ENCODE measurements at regions not wholly inside any gene's neighbourhood (a gene's known extent, or its start where the extent isn't known, plus 50 kb on each side); places are given as distances from the start of the nearest gene placed in this dataset.

DNA sequence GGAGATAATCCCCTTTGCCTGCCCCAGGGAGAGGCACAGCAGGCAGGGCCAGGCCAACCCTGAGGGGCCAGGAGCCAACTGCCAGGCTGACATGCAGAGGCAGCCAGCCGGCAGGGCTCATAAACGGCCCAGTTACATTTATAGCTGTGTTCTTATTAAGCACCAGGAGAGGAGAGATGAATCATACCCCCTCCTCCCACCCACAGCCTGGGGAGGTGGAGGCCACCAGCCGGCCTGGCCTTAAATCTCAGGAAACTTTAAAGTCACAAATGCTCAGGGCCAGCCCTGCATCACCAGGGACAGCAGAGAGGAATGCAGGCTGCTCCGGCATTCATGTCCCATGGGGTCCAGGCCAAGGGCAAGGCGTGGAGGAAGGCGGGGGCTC lies 177.2 kb downstream of the TMEM132E start:
- intact Hi-C loops (cut with DNase I), result no loop called here
- WGBS, 2 donors, result 48 to 54% methylated on average over 4 to 5 of the region's 6 CpGs

DNA sequence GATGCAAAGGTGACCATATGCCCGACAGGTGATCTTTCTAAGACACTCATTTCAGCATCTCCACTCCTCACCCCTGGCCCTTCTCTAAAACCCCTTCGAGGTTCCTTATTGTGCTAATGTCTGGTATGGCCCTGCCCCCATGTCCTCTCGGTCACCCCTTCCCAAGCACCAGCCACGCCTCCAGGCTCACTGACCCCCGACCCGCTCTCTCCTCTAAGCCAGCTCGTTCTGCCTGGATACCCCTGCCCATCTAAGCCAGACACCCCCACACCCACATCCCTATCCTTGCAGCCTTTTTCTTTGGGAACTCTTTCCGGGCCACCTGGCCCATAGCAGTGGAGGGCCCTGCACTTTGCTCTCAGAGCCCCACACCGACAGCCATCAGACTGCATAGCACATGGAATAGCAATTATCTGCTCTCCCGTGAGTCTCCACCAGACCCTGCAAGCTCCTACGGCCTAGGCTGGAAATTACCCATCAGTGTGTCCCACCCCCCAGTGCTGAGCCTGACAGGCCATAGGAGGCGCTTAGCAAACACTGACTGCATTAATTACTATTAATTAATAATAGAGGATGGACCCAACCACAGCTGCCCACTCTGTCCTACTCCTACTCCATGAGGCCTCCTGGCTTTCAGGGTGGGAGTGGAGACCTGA lies 176.7 kb downstream of the TMEM132E start:
- Histone ChIP-seq H3K4me3 (replicated peaks in 1 of 3) (no peak overlapping the region), H3K4me1 (no peaks in the 10 kb centered on the region), H3K9me3 (no peaks in the 10 kb centered on the region), H3K27me3 (no peaks in the 10 kb centered on the region), H3K27ac (no peak overlapping the region), H3K36me3 (no peaks in the 10 kb centered on the region)
- intact Hi-C loops (cut with DNase I), result no loop called here
- TF ChIP-seq POLR2A (IDR thresholded peaks at IDR 0.05), result no peak
- TF ChIP-seq CTCF (IDR thresholded peaks at IDR 0.05), result no peak
- DNase-seq, result no peak
- WGBS, 2 donors, result 55 to 61% methylated on average over 12 of the region's 12 CpGs

More for the DNA sequence above, 177.2 kb downstream of the TMEM132E start:
- Histone ChIP-seq H3K9me3 (no peaks in the 10 kb centered on the region), H3K27ac (no peak overlapping the region), H3K36me3 (no peaks in the 10 kb centered on the region), H3K4me3 (replicated peaks in 1 of 3) (no peak overlapping the region), H3K4me1 (no peaks in the 10 kb centered on the region), H3K27me3 (no peaks in the 10 kb centered on the region)
- TF ChIP-seq POLR2A (IDR thresholded peaks at IDR 0.05) (no peak), CTCF (IDR thresholded peaks at IDR 0.05) (no peak)
- DNase-seq, result no peak

DNA sequence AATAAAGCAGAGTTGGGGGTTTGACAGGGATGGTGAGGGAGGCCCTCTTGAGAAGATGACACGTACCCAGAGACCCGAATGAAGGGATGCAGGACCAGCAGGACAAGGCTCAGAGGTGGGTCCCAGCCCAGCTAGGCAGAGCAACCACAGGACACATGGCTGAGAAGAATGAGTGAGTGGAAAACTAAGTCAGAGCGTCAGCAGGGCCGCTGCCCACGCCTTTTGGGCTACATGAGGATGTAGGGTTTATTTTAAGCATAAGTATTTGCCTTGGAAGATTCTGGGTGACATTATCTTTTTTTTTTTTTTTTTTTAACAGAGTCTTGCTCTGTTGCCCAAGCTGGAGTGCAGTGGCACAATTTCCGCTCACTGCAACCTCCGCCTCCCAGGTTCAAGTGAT lies 176.0 kb downstream of the TMEM132E start:
- Histone ChIP-seq H3K4me1 (no peaks in the 10 kb centered on the region), H3K27ac (no peak overlapping the region), H3K27me3 (no peaks in the 10 kb centered on the region), H3K9me3 (no peaks in the 10 kb centered on the region), H3K36me3 (no peaks in the 10 kb centered on the region), H3K4me3 (replicated peaks in 1 of 3) (no peak overlapping the region)
- TF ChIP-seq CTCF (IDR thresholded peaks at IDR 0.05) (no peak), POLR2A (IDR thresholded peaks at IDR 0.05) (no peak)
- intact Hi-C loops (cut with DNase I), result no loop called here
- no peak for DNase-seq
- 91% methylated on average over 7 of the region's 7 CpGs for WGBS, 2 donors

DNA sequence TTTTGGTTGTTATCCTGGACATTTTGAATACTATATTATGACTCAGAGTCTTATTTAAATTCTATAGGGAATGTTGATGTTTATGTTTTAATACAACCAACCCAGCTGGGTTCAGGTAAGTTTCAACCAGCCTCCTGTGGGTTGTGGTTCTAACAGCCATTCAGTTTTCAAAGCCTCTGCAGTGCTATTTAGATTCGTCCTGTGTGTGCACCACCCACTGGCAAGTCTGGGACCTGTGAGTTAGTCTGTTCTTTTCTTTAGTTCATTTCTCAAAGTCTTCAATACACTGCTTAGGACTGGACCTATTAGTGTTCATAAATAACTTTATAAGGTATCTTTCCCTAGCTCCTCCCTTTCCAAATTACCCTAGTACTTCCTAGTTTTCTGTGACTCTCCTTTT lies 170.6 kb downstream of the TMEM132E start:
- no peaks in the 10 kb centered on the region for H3K9me3 ChIP-seq
- 45 to 46% methylated on average over 1 of the region's 1 CpG for WGBS, 2 donors
- H3K4me3 ChIP-seq (replicated peaks in 1 of 3), result no peak overlapping the region
- no peaks in the 10 kb centered on the region for H3K27me3 ChIP-seq
- H3K36me3 ChIP-seq, result no peaks in the 10 kb centered on the region
- H3K27ac ChIP-seq, result no peak overlapping the region
- no peak for DNase-seq
- no peaks in the 10 kb centered on the region for H3K4me1 ChIP-seq
- TF ChIP-seq CTCF (IDR thresholded peaks at IDR 0.05), result no peak
- intact Hi-C loops (cut with DNase I), result no loop called here

- Histone ChIP-seq H3K9me3 (no peaks in the 10 kb centered on the region), H3K4me1 (no peaks in the 10 kb centered on the region), H3K4me3 (replicated peaks in 1 of 3) (no peak overlapping the region), H3K27me3 (no peaks in the 10 kb centered on the region), H3K27ac (no peak overlapping the region), H3K36me3 (no peaks in the 10 kb centered on the region)
- WGBS, 2 donors, result 64 to 67% methylated on average over 8 of the region's 8 CpGs
- no peak for DNase-seq
- intact Hi-C loops (cut with DNase I), result no loop called here
- no peak for TF ChIP-seq POLR2A (IDR thresholded peaks at IDR 0.05)
- no peak for TF ChIP-seq CTCF (IDR thresholded peaks at IDR 0.05)
Observed at GRCh38 chr17:34741967-34742366, 162.6 kb downstream of the TMEM132E start.

All from thyroid gland (tissue), 4 donors.